HCT116 (cell line): ENCODE measurements at regions not wholly inside any gene's neighbourhood (a gene's known extent, or its start where the extent isn't known, plus 50 kb on each side); places are given as distances from the start of the nearest gene placed in this dataset.

Experiments used
- ATAC-seq: fragments of 200-7000 bp; cut with Tn5 transposase; 2 replicates; pipeline ENCODE4 v1.9.1; 2020; ENCODE audit warnings: mild to moderate bottlenecking, moderate library complexity
- BruUV-seq: library from RNA; stranded (reverse); fragments of 400-500 nt; replicated peaks from 2 replicates; lab custom pipeline; 2021; lab: Mats Ljungman, UMichigan
- CTCF ChIA-PET: fragments of 300-600 bp; sonication (Branson Sonifier 250); formaldehyde crosslinking; loops from one replicate; lab custom pipeline; 2021; ENCODE audit warnings: antibody characterized with exemption; lab: Charles Lee
- POLR2A ChIA-PET: fragments of 300-600, 350-600 bp; sonication (Branson Sonifier 250); formaldehyde crosslinking; loops from one replicate; lab custom pipeline; 2021; ENCODE audit warnings: antibody characterized with exemption; lab: Charles Lee
- RAD21 ChIA-PET, 2 experiments: fragments of 300-600 bp; sonication (Branson Sonifier 250); formaldehyde crosslinking; loops; one replicate each; lab custom pipeline; 2023; ENCODE audit warnings: low total read pairs in 2 of 2; ENCODE audit not compliant: uncharacterized antibody in 2 of 2, unreplicated experiment in 2 of 2, low non-redundant PET in 1 of 2; lab: Charles Lee
- DNase-seq: peaks from one replicate; pipeline ENCODE4 v3.0.0-alpha.2; 2010; ENCODE audit warnings: low read depth, low spot score
- H2AFZ ChIP-seq: fragments of 200-600 bp; shearing (Covaris generic), sonication (generic); 2 replicates; pipeline ENCODE4 v1.6.1; 2017; ENCODE audit warnings: low read depth, mixed run types, mixed read lengths, antibody characterized with exemption, low read length; ENCODE audit not compliant: poor library complexity, severe bottlenecking
- H3K27ac ChIP-seq: 2 replicates; pipeline ENCODE4 v1.5.1; 2012; ENCODE audit warnings: low read depth, low read length
- H3K27me3 ChIP-seq: fragments of 200-600 bp; sonication (generic); 2 replicates; pipeline ENCODE4 v1.6.1; 2016; ENCODE audit warnings: mixed run types, low read length, mixed read lengths; ENCODE audit not compliant: insufficient read depth
- H3K36me3 ChIP-seq, 2 experiments: fragments of 200-500 bp in 1 of 2; fragments of 200-600 bp in 1 of 2; sonication (Bioruptor generic) in 1 of 2; sonication (generic) in 1 of 2; 2 replicates each; pipeline versions ENCODE4 v1.5.1 to v1.6.1; 2014 to 2016; ENCODE audit warnings: low read length in 2 of 2, inconsistent platforms in 1 of 2, mixed read lengths in 1 of 2, mixed run types in 1 of 2; ENCODE audit not compliant: insufficient read depth in 2 of 2, control insufficient read depth in 1 of 2
- H3K4me1 ChIP-seq, 2 experiments: fragments of 200-600 bp in 1 of 2; sonication (generic) in 1 of 2; 2 replicates each; pipeline versions ENCODE4 v1.5.1 to v1.6.1; 2012 to 2017; ENCODE audit warnings: low read length in 2 of 2, inconsistent platforms in 1 of 2, mild to moderate bottlenecking in 1 of 2, mixed read lengths in 1 of 2, mixed run types in 1 of 2, moderate library complexity in 1 of 2; ENCODE audit not compliant: insufficient read depth in 2 of 2, control insufficient read depth in 1 of 2
- H3K4me2 ChIP-seq: fragments of 200-600 bp; sonication (generic); 2 replicates; pipeline ENCODE4 v1.6.1; 2017; ENCODE audit warnings: mixed run types, low read length, mixed read lengths
- H3K4me3 ChIP-seq, 2 experiments: fragments of 200-600 bp in 1 of 2; sonication (generic) in 1 of 2; replicated peaks in 1 of 2; 2 replicates each; pipeline ENCODE4 v1.5.1; 2011 to 2016; ENCODE audit warnings: low read length in 2 of 2, control low read depth in 1 of 2, low read depth in 1 of 2, mild to moderate bottlenecking in 1 of 2, mixed read lengths in 1 of 2, mixed run types in 1 of 2
- H3K79me2 ChIP-seq: fragments of 200-600 bp; sonication (generic); 2 replicates; pipeline ENCODE4 v1.6.1; 2017; ENCODE audit warnings: mild to moderate bottlenecking, mixed run types, low read length, moderate library complexity, mixed read lengths; ENCODE audit not compliant: insufficient read depth
- H3K9ac ChIP-seq: fragments of 200-600 bp; sonication (generic); 2 replicates; pipeline ENCODE4 v1.6.1; 2016; ENCODE audit warnings: low read length, mixed read lengths
- H3K9me2 ChIP-seq: fragments of 200-600 bp; sonication (generic), shearing (Covaris generic); 2 replicates; pipeline ENCODE4 v1.6.1; 2017; ENCODE audit warnings: mixed run types, mild to moderate bottlenecking, moderate library complexity; ENCODE audit not compliant: insufficient read depth
- H3K9me3 ChIP-seq, 2 experiments: fragments of 200-500 bp in 1 of 2; fragments of 200-600 bp in 1 of 2; sonication (Bioruptor generic) in 1 of 2; sonication (generic) in 1 of 2; 2 replicates each; pipeline ENCODE4 v1.6.1; 2014 to 2017; ENCODE audit warnings: low read length in 2 of 2, mixed read lengths in 2 of 2, inconsistent platforms in 1 of 2, low read depth in 1 of 2, mild to moderate bottlenecking in 1 of 2, mixed run types in 1 of 2, moderate library complexity in 1 of 2; ENCODE audit not compliant: control insufficient read depth in 1 of 2, insufficient read depth in 1 of 2
- H4K20me1 ChIP-seq: fragments of 200-600 bp; sonication (generic), shearing (Covaris generic); 2 replicates; pipeline ENCODE4 v1.6.1; 2017; ENCODE audit warnings: mixed run types, mild to moderate bottlenecking, moderate library complexity; ENCODE audit not compliant: insufficient read depth
- CEBPB ChIP-seq: IDR thresholded peaks from 2 replicates; pipeline ENCODE4 v1.6.1; 2012; ENCODE audit warnings: low read depth
- EZH2phosphoT487 ChIP-seq: fragments of 200-600 bp; IDR thresholded peaks from 2 replicates; pipeline ENCODE4 v1.6.1; 2018; ENCODE audit warnings: antibody characterized with exemption, borderline replicate concordance
- JUND ChIP-seq: IDR thresholded peaks from 2 replicates; pipeline ENCODE4 v1.6.1; 2012
- POLR2A ChIP-seq: IDR thresholded peaks from 2 replicates; pipeline ENCODE4 v1.7.0; 2011; ENCODE audit warnings: borderline replicate concordance; ENCODE audit not compliant: insufficient read depth, insufficient read length; ENCODE audit errors: extremely low read depth
- POLR2AphosphoS5 ChIP-seq: IDR thresholded peaks from 2 replicates; pipeline ENCODE4 v1.6.1; 2011; ENCODE audit warnings: mild to moderate bottlenecking, low read depth, low read length, moderate library complexity
- SIN3A ChIP-seq: IDR thresholded peaks from 2 replicates; pipeline ENCODE4 v1.6.1; 2012; ENCODE audit warnings: low read depth
- SRF ChIP-seq: IDR thresholded peaks from 2 replicates; pipeline ENCODE4 v1.6.1; 2012; ENCODE audit warnings: low read depth
- TCF7L2 ChIP-seq: IDR thresholded peaks from 2 replicates; pipeline ENCODE4 v1.7.0; 2011; ENCODE audit warnings: borderline replicate concordance, inconsistent platforms; ENCODE audit not compliant: insufficient read depth, insufficient read length; ENCODE audit errors: extremely low read depth
- ZBTB33 ChIP-seq: IDR thresholded peaks from 2 replicates; pipeline ENCODE4 v1.6.1; 2011; ENCODE audit warnings: mild to moderate bottlenecking, low read length, moderate library complexity; ENCODE audit not compliant: insufficient replicate concordance; ENCODE audit errors: extremely low read depth
- ZFX ChIP-seq: fragments of 450-650 bp; IDR thresholded peaks from 2 replicates; pipeline ENCODE4 v1.6.1; 2017
- intact Hi-C: fragments of 100-400 bp; cut with micrococcal nuclease; formaldehyde crosslinking; loops from 2 replicates; pipeline ENCODE4 v1.10.0; 2022

- no peak for TF ChIP-seq CEBPB
- no peak for TF ChIP-seq POLR2AphosphoS5
- TF ChIP-seq POLR2A: no peak
- no peak for TF ChIP-seq ZFX
- TF ChIP-seq SIN3A: no peak
- no peak for TF ChIP-seq ZBTB33
- TF ChIP-seq SRF: no peak
- no peak for TF ChIP-seq EZH2phosphoT487
- TF ChIP-seq JUND: no peak
Observed at GRCh38 chr7:68183176-68183575, 1186.5 kb downstream of the TYW1 start (continued).

- RAD21 ChIA-PET: no interaction called here
- Histone ChIP-seq H3K4me3 (no peak overlapping the region), H2AFZ (no peak overlapping the region), H3K4me2 (no peak overlapping the region), H4K20me1 (no peaks in the 10 kb centered on the region), H3K9ac (no peak overlapping the region), H3K4me1 (no peaks in the 10 kb centered on the region), H3K27me3 (no peaks in the 10 kb centered on the region), H3K27ac (no peak overlapping the region), H3K9me3 (peaks cover 0 to 6% of the 10 kb centered on the region in 2 experiments; a peak in 2 of 4 replicates), H3K9me2 (no peaks in the 10 kb centered on the region), H3K79me2 (no peaks in the 10 kb centered on the region), H3K36me3 (no peaks in the 10 kb centered on the region)
- TF ChIP-seq TCF7L2: no peak
- no peak for TF ChIP-seq POLR2A
- no peak for TF ChIP-seq POLR2AphosphoS5
- no peak for TF ChIP-seq CEBPB
- no TSS peak for BruUV-seq
- no peak for ATAC-seq
- no peak for DNase-seq
- CTCF ChIA-PET: no interaction called here
- POLR2A ChIA-PET: no interaction called here
- intact Hi-C loops: no loop called here
Observed at GRCh38 chr7:68185631-68186456, 1189.2 kb downstream of the TYW1 start.
